SK-N-SH treated with all-trans-retinoic acid at 6 μM for 48 hours (cell line): ENCODE measurements at regions not wholly inside any gene's neighbourhood (a gene's known extent, or its start where the extent isn't known, plus 50 kb on each side); places are given as distances from the start of the nearest gene placed in this dataset.

Experiments
- ATAC-seq: fragments of 200-7000 bp; cut with Tn5 transposase; 3 replicates; pipeline ENCODE4 v1.9.1; 2020; ENCODE audit warnings: mild to moderate bottlenecking, moderate library complexity
- ARNTL ChIP-seq: fragments of 450-650 bp; formaldehyde crosslinking; IDR thresholded peaks from 2 replicates; pipeline ENCODE4 v1.5.0; 2020; ENCODE audit warnings: low read depth, mild to moderate bottlenecking, moderate library complexity, borderline replicate concordance
- BACH2 ChIP-seq: fragments of 250-450 bp; sonication (Bioruptor Pico); IDR thresholded peaks from 2 replicates; pipeline ENCODE4 v1.9.0; 2021; ENCODE audit warnings: mild to moderate bottlenecking, borderline replicate concordance
- CREB5 ChIP-seq: fragments of 250-450 bp; sonication (Bioruptor Pico); IDR thresholded peaks from 2 replicates; pipeline ENCODE4 v1.5.1; 2020; ENCODE audit warnings: low read depth, mild to moderate bottlenecking, moderate library complexity
- CSDC2 ChIP-seq: fragments of 250-450 bp; sonication (Bioruptor Pico); IDR thresholded peaks from 2 replicates; pipeline ENCODE4 v1.5.0; 2020; ENCODE audit warnings: mild to moderate bottlenecking, moderate library complexity
- CSRNP3 ChIP-seq: fragments of 250-450 bp; sonication (Bioruptor Pico); IDR thresholded peaks from 2 replicates; pipeline ENCODE4 v1.5.1; 2021; ENCODE audit warnings: mild to moderate bottlenecking, moderate library complexity
- ESRRG ChIP-seq: fragments of 250-450 bp; sonication (Bioruptor Pico); IDR thresholded peaks from 2 replicates; pipeline ENCODE4 v1.6.1; 2021; ENCODE audit warnings: mild to moderate bottlenecking
- GLIS3 ChIP-seq: fragments of 250-450 bp; sonication (Bioruptor Pico); IDR thresholded peaks from 2 replicates; pipeline ENCODE4 v1.5.0; 2020; ENCODE audit warnings: mild to moderate bottlenecking, moderate library complexity
- ISL1 ChIP-seq: fragments of 250-450 bp; sonication (Bioruptor Pico); IDR thresholded peaks from 2 replicates; pipeline ENCODE4 v2.1.2; 2022; ENCODE audit warnings: mild to moderate bottlenecking, moderate library complexity
- OSR1 ChIP-seq: fragments of 250-450 bp; sonication (Bioruptor Pico); IDR thresholded peaks from 2 replicates; pipeline ENCODE4 v1.8.0; 2022; ENCODE audit warnings: moderate library complexity, mild to moderate bottlenecking, inconsistent platforms
- PATZ1 ChIP-seq: fragments of 250-450 bp; sonication (Bioruptor Pico); IDR thresholded peaks from 2 replicates; pipeline ENCODE4 v1.8.0; 2020; ENCODE audit warnings: mild to moderate bottlenecking, moderate library complexity, borderline replicate concordance
- POU6F1 ChIP-seq: fragments of 250-450 bp; sonication (Bioruptor Pico); IDR thresholded peaks from 2 replicates; pipeline ENCODE4 v1.8.0; 2021; ENCODE audit warnings: low read depth, mild to moderate bottlenecking, moderate library complexity, borderline replicate concordance
- PPARA ChIP-seq: fragments of 250-450 bp; sonication (Bioruptor Pico); IDR thresholded peaks from 2 replicates; pipeline ENCODE4 v1.5.0; 2020; ENCODE audit warnings: mild to moderate bottlenecking, borderline replicate concordance
- RARB ChIP-seq: fragments of 250-450 bp; sonication (Bioruptor Pico); IDR thresholded peaks from 2 replicates; pipeline ENCODE4 v1.8.0; 2021; ENCODE audit warnings: mild to moderate bottlenecking, moderate library complexity
- SNAI2 ChIP-seq: fragments of 250-450 bp; sonication (Bioruptor Pico); IDR thresholded peaks from 2 replicates; pipeline ENCODE4 v1.5.0; 2020; ENCODE audit warnings: mild to moderate bottlenecking, moderate library complexity
- TCF4 ChIP-seq: fragments of 250-450 bp; sonication (Bioruptor Pico); IDR thresholded peaks from 2 replicates; pipeline ENCODE4 v1.8.0; 2021; ENCODE audit warnings: mild to moderate bottlenecking, moderate library complexity, borderline replicate concordance
- TOX ChIP-seq: fragments of 250-450 bp; sonication (Bioruptor Pico); IDR thresholded peaks from 2 replicates; pipeline ENCODE4 v1.8.0; 2021; ENCODE audit warnings: mild to moderate bottlenecking, moderate library complexity, borderline replicate concordance
- TSHZ2 ChIP-seq: fragments of 250-450 bp; sonication (Bioruptor Pico); IDR thresholded peaks from 2 replicates; pipeline ENCODE4 v1.5.0; 2020; ENCODE audit warnings: mild to moderate bottlenecking, moderate library complexity
- ZC3H10 ChIP-seq: fragments of 250-450 bp; sonication (Bioruptor Pico); IDR thresholded peaks from 2 replicates; pipeline ENCODE4 v1.5.1; 2021; ENCODE audit warnings: mild to moderate bottlenecking, moderate library complexity
- ZFP3 ChIP-seq: fragments of 250-450 bp; sonication (Bioruptor Pico); IDR thresholded peaks from 2 replicates; pipeline ENCODE4 v1.5.0; 2020; ENCODE audit warnings: mild to moderate bottlenecking, moderate library complexity
- ZFP30 ChIP-seq: fragments of 450-650 bp; formaldehyde crosslinking; IDR thresholded peaks from 2 replicates; pipeline ENCODE4 v1.5.0; 2022; ENCODE audit warnings: mild to moderate bottlenecking, moderate library complexity
- ZNF565 ChIP-seq: fragments of 450-650 bp; formaldehyde crosslinking; conservative IDR thresholded peaks from 2 replicates; pipeline ENCODE4 v1.5.0; 2020; ENCODE audit warnings: low read depth, mild to moderate bottlenecking, moderate library complexity
- ZNF8 ChIP-seq: fragments of 450-650 bp; formaldehyde crosslinking; IDR thresholded peaks from 2 replicates; pipeline ENCODE4 v1.5.0; 2020; ENCODE audit warnings: mild to moderate bottlenecking, moderate library complexity

GRCh38 chr4:13872955-13873354 is 245.4 kb upstream of the BOD1L1 start:
- TF ChIP-seq SNAI2 (no peak), PPARA (CRISPR knock-in tag) (no peak), POU6F1 (CRISPR knock-in tag) (no peak), ISL1 (CRISPR knock-in tag) (no peak), GLIS3 (no peak), RARB (CRISPR knock-in tag) (no peak), OSR1 (CRISPR knock-in tag) (no peak), ZNF8 (CRISPR knock-in tag) (no peak), TSHZ2 (CRISPR knock-in tag) (no peak), CREB5 (CRISPR knock-in tag) (no peak), ZNF565 (CRISPR knock-in tag) (no peak), CSDC2 (CRISPR knock-in tag) (no peak)
- ATAC-seq: no peak

GRCh38 chr4:13875181-13875580 is 247.7 kb upstream of the BOD1L1 start:
- no peak for TF ChIP-seq GLIS3
- TF ChIP-seq TOX (CRISPR knock-in tag): no peak
- TF ChIP-seq CSRNP3 (CRISPR knock-in tag): no peak
- TF ChIP-seq ZFP3 (CRISPR knock-in tag): no peak
- TF ChIP-seq BACH2 (CRISPR knock-in tag): no peak
- TF ChIP-seq ZC3H10 (CRISPR knock-in tag): no peak
- TF ChIP-seq ZNF565 (CRISPR knock-in tag): no peak
- no peak for TF ChIP-seq ESRRG (CRISPR knock-in tag)
- TF ChIP-seq ARNTL (CRISPR knock-in tag): no peak
- TF ChIP-seq TCF4 (CRISPR knock-in tag): no peak
- TF ChIP-seq ZFP30 (CRISPR knock-in tag): no peak
- no peak for TF ChIP-seq PATZ1 (CRISPR knock-in tag)
- no peak for TF ChIP-seq ZNF8 (CRISPR knock-in tag)
- no peak for TF ChIP-seq TSHZ2 (CRISPR knock-in tag)
- no peak for TF ChIP-seq CSDC2 (CRISPR knock-in tag)
- no peak for TF ChIP-seq CREB5 (CRISPR knock-in tag)
- TF ChIP-seq OSR1 (CRISPR knock-in tag): no peak
- no peak for TF ChIP-seq RARB (CRISPR knock-in tag)
- TF ChIP-seq SNAI2: no peak
- TF ChIP-seq POU6F1 (CRISPR knock-in tag): no peak
- ATAC-seq: no peak
